ENCODE measurements at regions not wholly inside any gene's neighbourhood (a gene's known extent, or its start where the extent isn't known, plus 50 kb on each side); places are given as distances from the start of the nearest gene placed in this dataset.

GRCh38 chr21:23471877-23472276, 2135.4 kb downstream of the MRPL39 start:
- TF ChIP-seq, protein P1, sequence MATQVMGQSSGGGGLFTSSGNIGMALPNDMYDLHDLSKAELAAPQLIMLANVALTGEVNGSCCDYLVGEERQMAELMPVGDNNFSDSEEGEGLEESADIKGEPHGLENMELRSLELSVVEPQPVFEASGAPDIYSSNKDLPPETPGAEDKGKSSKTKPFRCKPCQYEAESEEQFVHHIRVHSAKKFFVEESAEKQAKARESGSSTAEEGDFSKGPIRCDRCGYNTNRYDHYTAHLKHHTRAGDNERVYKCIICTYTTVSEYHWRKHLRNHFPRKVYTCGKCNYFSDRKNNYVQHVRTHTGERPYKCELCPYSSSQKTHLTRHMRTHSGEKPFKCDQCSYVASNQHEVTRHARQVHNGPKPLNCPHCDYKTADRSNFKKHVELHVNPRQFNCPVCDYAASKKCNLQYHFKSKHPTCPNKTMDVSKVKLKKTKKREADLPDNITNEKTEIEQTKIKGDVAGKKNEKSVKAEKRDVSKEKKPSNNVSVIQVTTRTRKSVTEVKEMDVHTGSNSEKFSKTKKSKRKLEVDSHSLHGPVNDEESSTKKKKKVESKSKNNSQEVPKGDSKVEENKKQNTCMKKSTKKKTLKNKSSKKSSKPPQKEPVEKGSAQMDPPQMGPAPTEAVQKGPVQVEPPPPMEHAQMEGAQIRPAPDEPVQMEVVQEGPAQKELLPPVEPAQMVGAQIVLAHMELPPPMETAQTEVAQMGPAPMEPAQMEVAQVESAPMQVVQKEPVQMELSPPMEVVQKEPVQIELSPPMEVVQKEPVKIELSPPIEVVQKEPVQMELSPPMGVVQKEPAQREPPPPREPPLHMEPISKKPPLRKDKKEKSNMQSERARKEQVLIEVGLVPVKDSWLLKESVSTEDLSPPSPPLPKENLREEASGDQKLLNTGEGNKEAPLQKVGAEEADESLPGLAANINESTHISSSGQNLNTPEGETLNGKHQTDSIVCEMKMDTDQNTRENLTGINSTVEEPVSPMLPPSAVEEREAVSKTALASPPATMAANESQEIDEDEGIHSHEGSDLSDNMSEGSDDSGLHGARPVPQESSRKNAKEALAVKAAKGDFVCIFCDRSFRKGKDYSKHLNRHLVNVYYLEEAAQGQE (IDR thresholded peaks at IDR 0.05): no peak
- TF ChIP-seq ZSCAN20 (CRISPR knock-in tag; IDR thresholded peaks at IDR 0.05) (no peak), SREBF2 (IDR thresholded peaks at IDR 0.05) (no peak), MYC (IDR thresholded peaks at IDR 0.05; ENCODE audit: borderline replicate concordance, low read length) (no peak), FOSL2 (IDR thresholded peaks at IDR 0.05) (no peak), FOSL2 (CRISPR knock-in tag; IDR thresholded peaks at IDR 0.05) (no peak), POLR2A (IDR thresholded peaks at IDR 0.05; ENCODE audit: low read length) (no peak), ZFP36 (IDR thresholded peaks at IDR 0.05; ENCODE audit: borderline replicate concordance, partially characterized antibody) (no peak)
- TF ChIP-seq, protein P2, sequence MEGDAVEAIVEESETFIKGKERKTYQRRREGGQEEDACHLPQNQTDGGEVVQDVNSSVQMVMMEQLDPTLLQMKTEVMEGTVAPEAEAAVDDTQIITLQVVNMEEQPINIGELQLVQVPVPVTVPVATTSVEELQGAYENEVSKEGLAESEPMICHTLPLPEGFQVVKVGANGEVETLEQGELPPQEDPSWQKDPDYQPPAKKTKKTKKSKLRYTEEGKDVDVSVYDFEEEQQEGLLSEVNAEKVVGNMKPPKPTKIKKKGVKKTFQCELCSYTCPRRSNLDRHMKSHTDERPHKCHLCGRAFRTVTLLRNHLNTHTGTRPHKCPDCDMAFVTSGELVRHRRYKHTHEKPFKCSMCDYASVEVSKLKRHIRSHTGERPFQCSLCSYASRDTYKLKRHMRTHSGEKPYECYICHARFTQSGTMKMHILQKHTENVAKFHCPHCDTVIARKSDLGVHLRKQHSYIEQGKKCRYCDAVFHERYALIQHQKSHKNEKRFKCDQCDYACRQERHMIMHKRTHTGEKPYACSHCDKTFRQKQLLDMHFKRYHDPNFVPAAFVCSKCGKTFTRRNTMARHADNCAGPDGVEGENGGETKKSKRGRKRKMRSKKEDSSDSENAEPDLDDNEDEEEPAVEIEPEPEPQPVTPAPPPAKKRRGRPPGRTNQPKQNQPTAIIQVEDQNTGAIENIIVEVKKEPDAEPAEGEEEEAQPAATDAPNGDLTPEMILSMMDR (IDR thresholded peaks at IDR 0.05): no peak
- TF ChIP-seq, protein P3, sequence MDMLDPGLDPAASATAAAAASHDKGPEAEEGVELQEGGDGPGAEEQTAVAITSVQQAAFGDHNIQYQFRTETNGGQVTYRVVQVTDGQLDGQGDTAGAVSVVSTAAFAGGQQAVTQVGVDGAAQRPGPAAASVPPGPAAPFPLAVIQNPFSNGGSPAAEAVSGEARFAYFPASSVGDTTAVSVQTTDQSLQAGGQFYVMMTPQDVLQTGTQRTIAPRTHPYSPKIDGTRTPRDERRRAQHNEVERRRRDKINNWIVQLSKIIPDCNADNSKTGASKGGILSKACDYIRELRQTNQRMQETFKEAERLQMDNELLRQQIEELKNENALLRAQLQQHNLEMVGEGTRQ (IDR thresholded peaks at IDR 0.05): no peak
- TF ChIP-seq, protein P4, sequence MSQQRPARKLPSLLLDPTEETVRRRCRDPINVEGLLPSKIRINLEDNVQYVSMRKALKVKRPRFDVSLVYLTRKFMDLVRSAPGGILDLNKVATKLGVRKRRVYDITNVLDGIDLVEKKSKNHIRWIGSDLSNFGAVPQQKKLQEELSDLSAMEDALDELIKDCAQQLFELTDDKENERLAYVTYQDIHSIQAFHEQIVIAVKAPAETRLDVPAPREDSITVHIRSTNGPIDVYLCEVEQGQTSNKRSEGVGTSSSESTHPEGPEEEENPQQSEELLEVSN (IDR thresholded peaks at IDR 0.05; ENCODE audit: borderline replicate concordance, low read depth): no peak

Measured in A549 (cell line).